IMR-90 (cell line): ENCODE measurements at regions not wholly inside any gene's neighbourhood (a gene's known extent, or its start where the extent isn't known, plus 50 kb on each side); places are given as distances from the start of the nearest gene placed in this dataset.

Experiments used
- ATAC-seq: fragments of 200-7000 bp; cut with Tn5 transposase; 2 replicates; pipeline ENCODE4 v1.9.1; 2020; ENCODE audit warnings: low read depth, mild to moderate bottlenecking, moderate library complexity
- BruUV-seq: library from RNA; stranded (reverse); fragments of 400-500 nt; replicated peaks from 2 replicates; lab custom pipeline; 2021; lab: Mats Ljungman, UMichigan
- CTCF ChIA-PET: fragments of 300-600 bp; formaldehyde crosslinking; extraction: SDS; loops from one replicate; lab custom pipeline; 2021; ENCODE audit warnings: antibody characterized with exemption; lab: Yijun Ruan, JAX
- POLR2A ChIA-PET: fragments of 300-600 bp; sonication (Branson Sonifier 250); formaldehyde crosslinking; loops from one replicate; lab custom pipeline; 2022; ENCODE audit warnings: antibody characterized with exemption; ENCODE audit not compliant: unreplicated experiment; lab: Charles Lee
- DNase-seq: peaks from one replicate; pipeline ENCODE4 v3.0.0; 2013
- H2AFZ ChIP-seq: replicated peaks from 2 replicates; pipeline ENCODE3; 2013; ENCODE audit warnings: low read length, mild to moderate bottlenecking; ENCODE audit not compliant: poor library complexity
- H2AK5ac ChIP-seq: 2 replicates; pipeline ENCODE4 v1.6.1; 2013; ENCODE audit warnings: low read depth, low read length, inconsistent platforms
- H2AK9ac ChIP-seq: replicated peaks from 2 replicates; pipeline ENCODE3; 2013; ENCODE audit warnings: mild to moderate bottlenecking, low read depth, low read length, moderate library complexity; ENCODE audit not compliant: poor library complexity
- H2BK120ac ChIP-seq: 2 replicates; pipeline ENCODE4 v1.6.1; 2013; ENCODE audit warnings: low read depth, low read length, inconsistent platforms
- H2BK15ac ChIP-seq: 3 replicates; pipeline ENCODE4 v1.6.1; 2013; ENCODE audit warnings: low read depth, low read length, inconsistent platforms
- H2BK20ac ChIP-seq: 2 replicates; pipeline ENCODE4 v1.6.1; 2013; ENCODE audit warnings: low read depth, mild to moderate bottlenecking, inconsistent platforms, low read length, moderate library complexity
- H2BK5ac ChIP-seq: 2 replicates; pipeline ENCODE4 v1.6.1; 2013; ENCODE audit warnings: mild to moderate bottlenecking, low read depth, low read length, inconsistent platforms; ENCODE audit not compliant: poor library complexity, severe bottlenecking
- H3K14ac ChIP-seq: replicated peaks from 2 replicates; pipeline ENCODE4 v1.6.1; 2013; ENCODE audit warnings: low read depth, low read length, inconsistent platforms
- H3K18ac ChIP-seq: 2 replicates; pipeline ENCODE4 v1.6.1; 2013; ENCODE audit warnings: low read depth, low read length, control low read depth
- H3K23ac ChIP-seq: 2 replicates; pipeline ENCODE4 v1.6.1; 2013; ENCODE audit warnings: low read depth, low read length, inconsistent platforms
- H3K27ac ChIP-seq: 2 replicates; pipeline ENCODE4 v1.5.1; 2013; ENCODE audit warnings: mild to moderate bottlenecking, control low read depth, low read length; ENCODE audit not compliant: insufficient read depth
- H3K27me3 ChIP-seq: 2 replicates; pipeline ENCODE4 v1.6.1; 2013; ENCODE audit warnings: low read length; ENCODE audit not compliant: control insufficient read depth, insufficient read depth
- H3K36me3 ChIP-seq: 2 replicates; pipeline ENCODE4 v1.6.1; 2013; ENCODE audit warnings: low read length, mixed read lengths; ENCODE audit not compliant: control insufficient read depth, insufficient read depth
- H3K4ac ChIP-seq: 2 replicates; pipeline ENCODE4 v1.6.1; 2013; ENCODE audit warnings: low read depth, low read length, inconsistent platforms
- H3K4me1 ChIP-seq: 2 replicates; pipeline ENCODE4 v1.6.1; 2013; ENCODE audit warnings: low read length, mixed read lengths; ENCODE audit not compliant: control insufficient read depth, insufficient read depth
- H3K4me2 ChIP-seq: 2 replicates; pipeline ENCODE4 v1.6.1; 2013; ENCODE audit warnings: low read depth, mild to moderate bottlenecking, control low read depth, low read length, moderate library complexity
- H3K4me3 ChIP-seq: 2 replicates; pipeline ENCODE4 v1.5.1; 2013; ENCODE audit warnings: low read depth, mild to moderate bottlenecking, control low read depth, low read length, moderate library complexity; ENCODE audit not compliant: insufficient read depth
- H3K56ac ChIP-seq: 2 replicates; pipeline ENCODE4 v1.6.1; 2013; ENCODE audit warnings: low read length, inconsistent platforms; ENCODE audit not compliant: insufficient read depth; ENCODE audit errors: extremely low read depth
- H3K79me1 ChIP-seq, 2 experiments: 2 replicates each; pipeline ENCODE4 v1.6.1; 2013; ENCODE audit warnings: low read length in 2 of 2, inconsistent platforms in 1 of 2, low read depth in 1 of 2
- H3K9ac ChIP-seq: 2 replicates; pipeline ENCODE4 v1.6.1; 2013; ENCODE audit warnings: low read depth, low read length, control low read depth
- H3K9me1 ChIP-seq: 2 replicates; pipeline ENCODE4 v1.6.1; 2013; ENCODE audit warnings: low read length, inconsistent platforms; ENCODE audit not compliant: insufficient read depth
- H3K9me3 ChIP-seq: 2 replicates; pipeline ENCODE4 v1.6.1; 2013; ENCODE audit warnings: low read length; ENCODE audit not compliant: control insufficient read depth, insufficient read depth
- H4K20me1 ChIP-seq: 2 replicates; pipeline ENCODE4 v1.6.1; 2013; ENCODE audit warnings: low read length, inconsistent platforms; ENCODE audit not compliant: insufficient read depth
- H4K5ac ChIP-seq: 2 replicates; pipeline ENCODE4 v1.6.1; 2013; ENCODE audit warnings: mild to moderate bottlenecking, low read depth, low read length, control low read depth
- H4K8ac ChIP-seq, 2 experiments: 2 replicates each; pipeline ENCODE4 v1.6.1; 2013; ENCODE audit warnings: low read depth in 2 of 2, low read length in 2 of 2, control low read depth in 1 of 2, inconsistent platforms in 1 of 2
- H4K91ac ChIP-seq: 2 replicates; pipeline ENCODE4 v1.6.1; 2013; ENCODE audit warnings: low read depth, low read length, inconsistent platforms; ENCODE audit not compliant: insufficient read depth
- CHD1 ChIP-seq: IDR thresholded peaks from 2 replicates; pipeline ENCODE4 v1.6.1; 2012; ENCODE audit warnings: low read depth, low read length, improper control_type of control experiment
- MAFK ChIP-seq: IDR thresholded peaks from 2 replicates; pipeline ENCODE4 v1.6.1; 2012; ENCODE audit warnings: low read depth, low read length, improper control_type of control experiment
- MAZ ChIP-seq: IDR thresholded peaks from 2 replicates; pipeline ENCODE4 v1.6.1; 2012; ENCODE audit warnings: low read depth, mild to moderate bottlenecking, low read length, improper control_type of control experiment, moderate library complexity, borderline replicate concordance
- MXI1 ChIP-seq: IDR thresholded peaks from 2 replicates; pipeline ENCODE4 v1.6.1; 2012; ENCODE audit warnings: low read depth, mild to moderate bottlenecking, low read length, moderate library complexity, borderline replicate concordance
- WGBS, 2 experiments: methylation state at CpG; one replicate each; pipeline versions ENCODE4 v1.1.5 to v1.1.7; 2013; ENCODE audit warnings: missing lambda C conversion rate in 2 of 2; ENCODE audit not compliant: insufficient read length in 1 of 2; ENCODE audit errors: extremely low coverage in 2 of 2; 5-methylcytosine and 5-hydroxymethylcytosine counted together
- dilution Hi-C: fragments of 300-500 bp; cut with HindIII; formaldehyde crosslinking; loops from one replicate; pipeline ENCODE4 v1.14.3; 2018; ENCODE audit warnings: low sequenced_read_pairs; ENCODE audit not compliant: unreplicated experiment
- in situ Hi-C: fragments of 300-500 bp; cut with MboI; formaldehyde crosslinking; loops from 3 replicates; pipeline ENCODE4 v1.14.3; 2019; ENCODE audit warnings: low sequenced_read_pairs, inconsistent platforms, mixed read lengths
- intact Hi-C: fragments of 100-400 bp; cut with micrococcal nuclease; formaldehyde crosslinking; loops from 2 replicates; pipeline ENCODE4 v1.10.0; 2022
- TF ChIP-seq, protein P1 (sequence below): conservative IDR thresholded peaks from 2 replicates; pipeline ENCODE4 v1.5.1; 2012; ENCODE audit warnings: mild to moderate bottlenecking, low read depth, low read length, improper control_type of control experiment

GRCh38 chr15:95170561-95171380 is 939.4 kb downstream of the MCTP2 start (continued):
- TF ChIP-seq MAFK = no peak

DNA sequence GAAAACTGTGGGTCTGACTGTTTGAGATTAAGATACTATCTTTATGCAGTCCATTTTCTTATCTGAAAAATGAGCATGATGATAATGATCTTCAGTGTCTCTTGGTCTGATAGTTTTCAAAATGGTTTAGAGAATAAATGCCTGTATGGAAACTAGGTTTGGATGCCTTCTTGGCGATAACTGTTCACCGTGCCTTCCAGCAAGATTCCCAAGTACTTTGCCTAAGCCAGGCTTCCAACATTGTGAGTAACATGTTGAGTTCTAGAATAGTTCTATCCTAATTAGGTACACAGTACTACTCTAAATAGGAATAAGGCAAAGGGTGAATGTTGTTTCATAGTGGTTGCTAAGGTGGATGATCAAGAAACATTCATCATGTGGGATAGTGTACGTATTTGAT is 940.2 kb downstream of the MCTP2 start:
- H3K14ac ChIP-seq = no peak overlapping the region
- H3K9ac ChIP-seq = no peak overlapping the region
- no peak overlapping the region for H3K4me3 ChIP-seq
- H3K9me3 ChIP-seq = no peaks in the 10 kb centered on the region
- H4K91ac ChIP-seq = no peak overlapping the region
- no peak overlapping the region for H3K56ac ChIP-seq
- H2AFZ ChIP-seq = no peak overlapping the region
- no TSS peak for BruUV-seq
- POLR2A ChIA-PET = no interaction called here
- H3K27ac ChIP-seq = no peak overlapping the region
- no peak overlapping the region for H2BK20ac ChIP-seq
- no peak overlapping the region for H2AK5ac ChIP-seq
- H4K5ac ChIP-seq = no peak overlapping the region
- dilution Hi-C loops = no loop called here
- ATAC-seq (no peak), DNase-seq (no peak)
- H3K4ac ChIP-seq = no peak overlapping the region
- no peaks in the 10 kb centered on the region; the same call in 1 of the 2 replicates for H3K9me1 ChIP-seq
- no peaks in the 10 kb centered on the region for H3K36me3 ChIP-seq
- intact Hi-C loops = no loop called here
- no peaks in the 10 kb centered on the region for H4K20me1 ChIP-seq
- no peak overlapping the region for H2AK9ac ChIP-seq
- H3K4me2 ChIP-seq = no peak overlapping the region
- no peaks in the 10 kb centered on the region for H3K27me3 ChIP-seq
- CTCF ChIA-PET = no interaction called here
- no peak overlapping the region for H2BK15ac ChIP-seq
- in situ Hi-C loops = no loop called here
- H2BK120ac ChIP-seq = no peak overlapping the region
- no peak overlapping the region for H3K23ac ChIP-seq
- WGBS, 2 experiments = no CpG with 5 or more reads among the region's 3 CpGs
- no peak for TF ChIP-seq MXI1
- TF ChIP-seq, protein P1, sequence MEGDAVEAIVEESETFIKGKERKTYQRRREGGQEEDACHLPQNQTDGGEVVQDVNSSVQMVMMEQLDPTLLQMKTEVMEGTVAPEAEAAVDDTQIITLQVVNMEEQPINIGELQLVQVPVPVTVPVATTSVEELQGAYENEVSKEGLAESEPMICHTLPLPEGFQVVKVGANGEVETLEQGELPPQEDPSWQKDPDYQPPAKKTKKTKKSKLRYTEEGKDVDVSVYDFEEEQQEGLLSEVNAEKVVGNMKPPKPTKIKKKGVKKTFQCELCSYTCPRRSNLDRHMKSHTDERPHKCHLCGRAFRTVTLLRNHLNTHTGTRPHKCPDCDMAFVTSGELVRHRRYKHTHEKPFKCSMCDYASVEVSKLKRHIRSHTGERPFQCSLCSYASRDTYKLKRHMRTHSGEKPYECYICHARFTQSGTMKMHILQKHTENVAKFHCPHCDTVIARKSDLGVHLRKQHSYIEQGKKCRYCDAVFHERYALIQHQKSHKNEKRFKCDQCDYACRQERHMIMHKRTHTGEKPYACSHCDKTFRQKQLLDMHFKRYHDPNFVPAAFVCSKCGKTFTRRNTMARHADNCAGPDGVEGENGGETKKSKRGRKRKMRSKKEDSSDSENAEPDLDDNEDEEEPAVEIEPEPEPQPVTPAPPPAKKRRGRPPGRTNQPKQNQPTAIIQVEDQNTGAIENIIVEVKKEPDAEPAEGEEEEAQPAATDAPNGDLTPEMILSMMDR = no peak
- TF ChIP-seq MAFK = no peak
- no peak for TF ChIP-seq CHD1
- TF ChIP-seq MAZ = no peak
- H3K79me1 ChIP-seq = no peaks in the 10 kb centered on the region
- H2BK5ac ChIP-seq = no peak overlapping the region
- H3K4me1 ChIP-seq = no peaks in the 10 kb centered on the region; the same call in 1 of the 2 replicates
- H3K18ac ChIP-seq = no peak overlapping the region
- H4K8ac ChIP-seq = no peak overlapping the region
